Keratinocyte (primary cell): ENCODE measurements at regions not wholly inside any gene's neighbourhood (a gene's known extent, or its start where the extent isn't known, plus 50 kb on each side); places are given as distances from the start of the nearest gene placed in this dataset.

Source experiments
- EZH2 ChIP-seq: IDR thresholded peaks from one replicate; pipeline ENCODE4 v1.6.1; 2012; ENCODE audit warnings: inconsistent platforms, mild to moderate bottlenecking, low read length, moderate library complexity
- TF ChIP-seq, protein P1 (sequence below), 3 experiments: IDR thresholded peaks in 1 of 3; conservative IDR thresholded peaks in 1 of 3; optimal IDR thresholded peaks in 1 of 3; 2 replicates in 2 of 3; 3 replicates in 1 of 3; pipeline versions ENCODE3 to v1.5.1; 2011; ENCODE audit warnings: low read length in 3 of 3, mild to moderate bottlenecking in 3 of 3, moderate library complexity in 2 of 3, control low read depth in 1 of 3, inconsistent platforms in 1 of 3; ENCODE audit not compliant: insufficient read depth in 2 of 3; ENCODE audit errors: extremely low read depth in 1 of 3

DNA sequence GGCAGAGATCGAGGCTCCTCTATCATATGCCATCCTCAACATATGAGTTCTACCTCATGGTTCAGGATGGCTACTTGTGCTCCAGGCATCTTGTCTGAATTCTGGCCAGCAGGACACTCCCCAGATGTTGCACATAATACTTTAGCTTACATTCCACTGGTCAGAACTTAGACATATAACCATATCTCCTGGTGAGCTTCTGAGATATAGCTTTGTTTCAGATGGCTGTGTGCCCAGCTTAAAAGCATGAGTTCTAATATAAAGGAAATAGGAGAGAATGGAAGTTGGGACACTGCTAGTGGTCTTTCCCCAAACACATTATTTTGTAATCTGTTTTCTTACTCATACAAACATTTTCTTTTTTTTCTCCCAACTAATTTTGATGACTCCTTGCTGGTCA lies 50.8 kb upstream of the IFRD1 start:
- no peak for TF ChIP-seq EZH2
- TF ChIP-seq, protein P1, sequence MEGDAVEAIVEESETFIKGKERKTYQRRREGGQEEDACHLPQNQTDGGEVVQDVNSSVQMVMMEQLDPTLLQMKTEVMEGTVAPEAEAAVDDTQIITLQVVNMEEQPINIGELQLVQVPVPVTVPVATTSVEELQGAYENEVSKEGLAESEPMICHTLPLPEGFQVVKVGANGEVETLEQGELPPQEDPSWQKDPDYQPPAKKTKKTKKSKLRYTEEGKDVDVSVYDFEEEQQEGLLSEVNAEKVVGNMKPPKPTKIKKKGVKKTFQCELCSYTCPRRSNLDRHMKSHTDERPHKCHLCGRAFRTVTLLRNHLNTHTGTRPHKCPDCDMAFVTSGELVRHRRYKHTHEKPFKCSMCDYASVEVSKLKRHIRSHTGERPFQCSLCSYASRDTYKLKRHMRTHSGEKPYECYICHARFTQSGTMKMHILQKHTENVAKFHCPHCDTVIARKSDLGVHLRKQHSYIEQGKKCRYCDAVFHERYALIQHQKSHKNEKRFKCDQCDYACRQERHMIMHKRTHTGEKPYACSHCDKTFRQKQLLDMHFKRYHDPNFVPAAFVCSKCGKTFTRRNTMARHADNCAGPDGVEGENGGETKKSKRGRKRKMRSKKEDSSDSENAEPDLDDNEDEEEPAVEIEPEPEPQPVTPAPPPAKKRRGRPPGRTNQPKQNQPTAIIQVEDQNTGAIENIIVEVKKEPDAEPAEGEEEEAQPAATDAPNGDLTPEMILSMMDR (optimal IDR thresholded peaks at IDR 0.05 in 1 of 3, IDR thresholded peaks at IDR 0.05 in 1 of 3, conservative IDR thresholded peaks at IDR 0.05 in 1 of 3; ENCODE audit: extremely low read depth in 1 of 3, insufficient read depth in 2 of 3, low read length in 3 of 3) = no peak
